ENCODE measurements at regions not wholly inside any gene's neighbourhood (a gene's known extent, or its start where the extent isn't known, plus 50 kb on each side); places are given as distances from the start of the nearest gene placed in this dataset.

GRCh38 chr20:60993433-60994044 is 258.5 kb upstream of the CDH4 start:
- H3K9me3 ChIP-seq (ENCODE audit: control insufficient read depth, insufficient read depth, low read length) = no peaks in the 10 kb centered on the region
- no peak overlapping the region for H3K4me3 ChIP-seq (ENCODE audit: low read depth, low read length)
- DNase-seq (ENCODE audit: low read depth in 4 of 6, low spot score in 6 of 6) = peak in 2 of 6 donors; percentile 19 to 25
- H3K27me3 ChIP-seq (ENCODE audit: control insufficient read depth, insufficient read depth, low read length) = no peaks in the 10 kb centered on the region
- H3K27ac ChIP-seq (ENCODE audit: low read depth, low read length) = no peak overlapping the region
- H3K4me1 ChIP-seq (ENCODE audit: control insufficient read depth, insufficient read depth, low read length) = peaks cover 5% of the 10 kb centered on the region
- WGBS (ENCODE audit: insufficient coverage) = 43% methylated on average over 1 of the region's 9 CpGs
- H3K36me3 ChIP-seq (ENCODE audit: control insufficient read depth, insufficient read depth, low read length) = no peaks in the 10 kb centered on the region

GRCh38 chr20:60999250-60999649 is 252.8 kb upstream of the CDH4 start:
- no peak overlapping the region for H3K27ac ChIP-seq (ENCODE audit: low read depth, low read length)
- no peak overlapping the region for H3K4me3 ChIP-seq (ENCODE audit: low read depth, low read length)
- no peaks in the 10 kb centered on the region for H3K27me3 ChIP-seq (ENCODE audit: control insufficient read depth, insufficient read depth, low read length)
- no peaks in the 10 kb centered on the region for H3K36me3 ChIP-seq (ENCODE audit: control insufficient read depth, insufficient read depth, low read length)
- DNase-seq (ENCODE audit: low read depth in 4 of 6, low spot score in 6 of 6) = peak in 1 of 6 donors; percentile 31
- 78% methylated on average over 1 of the region's 5 CpGs for WGBS (ENCODE audit: insufficient coverage)
- no peaks in the 10 kb centered on the region for H3K4me1 ChIP-seq (ENCODE audit: control insufficient read depth, insufficient read depth, low read length)
- H3K9me3 ChIP-seq (ENCODE audit: control insufficient read depth, insufficient read depth, low read length) = no peaks in the 10 kb centered on the region

GRCh38 chr20:61002090-61002489 is 250.0 kb upstream of the CDH4 start:
- no CpG with 5 or more reads among the region's 6 CpGs for WGBS (ENCODE audit: insufficient coverage)

GRCh38 chr20:61014491-61014890 is 237.6 kb upstream of the CDH4 start:
- Histone ChIP-seq H3K4me1 (ENCODE audit: control insufficient read depth, insufficient read depth, low read length) (no peaks in the 10 kb centered on the region), H3K9me3 (ENCODE audit: control insufficient read depth, insufficient read depth, low read length) (no peaks in the 10 kb centered on the region), H3K4me3 (ENCODE audit: low read depth, low read length) (no peak overlapping the region), H3K27ac (ENCODE audit: low read depth, low read length) (no peak overlapping the region), H3K27me3 (ENCODE audit: control insufficient read depth, insufficient read depth, low read length) (peaks cover 2% of the 10 kb centered on the region), H3K36me3 (ENCODE audit: control insufficient read depth, insufficient read depth, low read length) (no peaks in the 10 kb centered on the region)
- WGBS (ENCODE audit: insufficient coverage) = 18% methylated on average over 3 of the region's 5 CpGs
- no peak for DNase-seq (ENCODE audit: low read depth in 4 of 6, low spot score in 6 of 6)

More at GRCh38 chr20:61002090-61002489, 250.0 kb upstream of the CDH4 start:
- no peak overlapping the region for H3K4me3 ChIP-seq (ENCODE audit: low read depth, low read length)
- no peaks in the 10 kb centered on the region for H3K27me3 ChIP-seq (ENCODE audit: control insufficient read depth, insufficient read depth, low read length)
- DNase-seq (ENCODE audit: low read depth in 4 of 6, low spot score in 6 of 6) = no peak
- H3K9me3 ChIP-seq (ENCODE audit: control insufficient read depth, insufficient read depth, low read length) = no peaks in the 10 kb centered on the region
- H3K4me1 ChIP-seq (ENCODE audit: control insufficient read depth, insufficient read depth, low read length) = no peaks in the 10 kb centered on the region
- no peak overlapping the region for H3K27ac ChIP-seq (ENCODE audit: low read depth, low read length)
- no peaks in the 10 kb centered on the region for H3K36me3 ChIP-seq (ENCODE audit: control insufficient read depth, insufficient read depth, low read length)

DNA sequence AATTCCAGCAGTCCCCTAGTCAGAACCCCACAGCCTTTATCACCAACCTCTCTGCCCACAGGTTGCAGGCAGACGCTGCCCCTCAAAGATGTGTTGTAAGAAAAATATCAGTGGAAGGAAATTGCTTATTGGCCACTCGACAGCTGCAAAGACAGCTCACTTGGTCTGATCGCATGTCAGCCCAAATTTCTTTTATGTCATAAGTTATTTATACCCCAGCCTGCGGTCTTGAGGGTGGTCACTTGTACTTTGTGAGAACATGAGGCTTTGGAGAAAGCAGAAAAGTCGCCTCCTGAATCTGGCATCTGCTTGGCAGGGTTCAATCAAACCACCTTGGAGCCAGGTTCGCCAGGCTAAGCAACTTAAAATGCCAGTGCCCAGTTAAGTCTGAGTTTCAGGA is 236.5 kb upstream of the CDH4 start:
- H3K27ac ChIP-seq (ENCODE audit: low read depth, low read length) = no peak overlapping the region
- 94% methylated on average over 3 of the region's 6 CpGs for WGBS (ENCODE audit: insufficient coverage)
- peaks cover 2% of the 10 kb centered on the region for H3K27me3 ChIP-seq (ENCODE audit: control insufficient read depth, insufficient read depth, low read length)
- no peaks in the 10 kb centered on the region for H3K4me1 ChIP-seq (ENCODE audit: control insufficient read depth, insufficient read depth, low read length)
- no peak overlapping the region for H3K4me3 ChIP-seq (ENCODE audit: low read depth, low read length)
- no peaks in the 10 kb centered on the region for H3K36me3 ChIP-seq (ENCODE audit: control insufficient read depth, insufficient read depth, low read length)
- DNase-seq (ENCODE audit: low read depth in 4 of 6, low spot score in 6 of 6) = no peak
- H3K9me3 ChIP-seq (ENCODE audit: control insufficient read depth, insufficient read depth, low read length) = no peaks in the 10 kb centered on the region

- no peak for DNase-seq (ENCODE audit: low read depth in 4 of 6, low spot score in 6 of 6)
- Histone ChIP-seq H3K27me3 (ENCODE audit: control insufficient read depth, insufficient read depth, low read length) (peaks cover 2% of the 10 kb centered on the region), H3K4me1 (ENCODE audit: control insufficient read depth, insufficient read depth, low read length) (no peaks in the 10 kb centered on the region), H3K9me3 (ENCODE audit: control insufficient read depth, insufficient read depth, low read length) (no peaks in the 10 kb centered on the region), H3K4me3 (ENCODE audit: low read depth, low read length) (no peak overlapping the region), H3K27ac (ENCODE audit: low read depth, low read length) (no peak overlapping the region), H3K36me3 (ENCODE audit: control insufficient read depth, insufficient read depth, low read length) (no peaks in the 10 kb centered on the region)
- WGBS (ENCODE audit: insufficient coverage) = 85% methylated on average over 8 of the region's 14 CpGs
These were observed 232.7 kb upstream of the CDH4 start for GRCh38 chr20:61019322-61019721.

GRCh38 chr20:61023612-61024011 is 228.4 kb upstream of the CDH4 start:
- H3K27me3 ChIP-seq (ENCODE audit: control insufficient read depth, insufficient read depth, low read length) = no peaks in the 10 kb centered on the region
- no peak overlapping the region for H3K4me3 ChIP-seq (ENCODE audit: low read depth, low read length)
- no CpG with 5 or more reads among the region's 29 CpGs for WGBS (ENCODE audit: insufficient coverage)

DNA sequence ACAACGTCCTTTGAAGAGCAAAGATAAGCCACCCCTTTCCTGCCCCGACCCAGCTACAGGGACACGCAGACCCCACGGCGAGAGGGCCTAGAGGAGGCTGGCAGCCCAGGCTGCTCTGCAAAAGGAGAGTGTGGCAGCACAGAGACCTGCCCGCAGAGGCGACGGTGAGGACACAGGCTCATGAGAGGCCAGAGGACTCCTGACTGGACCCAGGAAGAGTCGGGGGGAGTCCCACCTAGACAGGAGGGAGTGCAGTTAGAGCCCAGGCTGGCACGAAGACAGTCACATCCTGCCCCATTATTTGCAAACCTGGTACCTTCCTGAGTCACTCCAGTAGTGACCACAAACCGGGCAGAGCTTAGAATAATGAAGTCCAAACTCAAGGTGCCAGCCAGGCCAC is 227.7 kb upstream of the CDH4 start:
- WGBS (ENCODE audit: insufficient coverage) = 91% methylated on average over 11 of the region's 11 CpGs
- DNase-seq (ENCODE audit: low read depth in 4 of 6, low spot score in 6 of 6) = no peak
- no peaks in the 10 kb centered on the region for H3K4me1 ChIP-seq (ENCODE audit: control insufficient read depth, insufficient read depth, low read length)
- H3K27me3 ChIP-seq (ENCODE audit: control insufficient read depth, insufficient read depth, low read length) = no peaks in the 10 kb centered on the region
- H3K36me3 ChIP-seq (ENCODE audit: control insufficient read depth, insufficient read depth, low read length) = no peaks in the 10 kb centered on the region
- H3K4me3 ChIP-seq (ENCODE audit: low read depth, low read length) = no peak overlapping the region
- H3K9me3 ChIP-seq (ENCODE audit: control insufficient read depth, insufficient read depth, low read length) = no peaks in the 10 kb centered on the region
- H3K27ac ChIP-seq (ENCODE audit: low read depth, low read length) = no peak overlapping the region

More at GRCh38 chr20:61023612-61024011, 228.4 kb upstream of the CDH4 start:
- DNase-seq (ENCODE audit: low read depth in 4 of 6, low spot score in 6 of 6) = no peak
- Histone ChIP-seq H3K36me3 (ENCODE audit: control insufficient read depth, insufficient read depth, low read length) (no peaks in the 10 kb centered on the region), H3K4me1 (ENCODE audit: control insufficient read depth, insufficient read depth, low read length) (no peaks in the 10 kb centered on the region), H3K9me3 (ENCODE audit: control insufficient read depth, insufficient read depth, low read length) (no peaks in the 10 kb centered on the region), H3K27ac (ENCODE audit: low read depth, low read length) (no peak overlapping the region)

DNA sequence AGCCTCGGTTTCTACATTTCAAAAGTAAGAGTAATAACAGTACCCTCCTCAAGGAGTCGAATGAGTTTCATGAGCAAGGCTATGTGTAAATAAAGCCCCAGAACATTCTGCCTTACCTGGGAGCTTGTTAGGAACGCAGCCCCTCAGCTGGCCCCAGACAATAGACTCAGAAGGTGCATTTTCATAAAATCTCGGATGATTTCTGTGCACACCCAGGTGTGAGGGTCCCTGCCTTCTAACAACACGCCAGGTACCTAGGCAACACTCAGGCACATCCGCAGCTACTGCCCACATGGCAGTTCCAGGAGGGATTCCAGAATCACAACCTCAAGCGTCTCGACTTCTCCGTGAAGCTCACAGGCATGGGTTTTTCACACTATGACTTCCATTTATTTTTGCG is 226.5 kb upstream of the CDH4 start:
- H3K4me3 ChIP-seq (ENCODE audit: low read depth, low read length) = no peak overlapping the region
- no peaks in the 10 kb centered on the region for H3K36me3 ChIP-seq (ENCODE audit: control insufficient read depth, insufficient read depth, low read length)
- DNase-seq (ENCODE audit: low read depth in 4 of 6, low spot score in 6 of 6) = no peak
- H3K27ac ChIP-seq (ENCODE audit: low read depth, low read length) = no peak overlapping the region
- 88% methylated on average over 5 of the region's 10 CpGs for WGBS (ENCODE audit: insufficient coverage)
- H3K27me3 ChIP-seq (ENCODE audit: control insufficient read depth, insufficient read depth, low read length) = no peaks in the 10 kb centered on the region
- H3K9me3 ChIP-seq (ENCODE audit: control insufficient read depth, insufficient read depth, low read length) = no peaks in the 10 kb centered on the region
- no peaks in the 10 kb centered on the region for H3K4me1 ChIP-seq (ENCODE audit: control insufficient read depth, insufficient read depth, low read length)

GRCh38 chr20:61026173-61026572 is 225.9 kb upstream of the CDH4 start:
- Histone ChIP-seq H3K9me3 (ENCODE audit: control insufficient read depth, insufficient read depth, low read length) (no peaks in the 10 kb centered on the region), H3K4me3 (ENCODE audit: low read depth, low read length) (no peak overlapping the region), H3K27me3 (ENCODE audit: control insufficient read depth, insufficient read depth, low read length) (no peaks in the 10 kb centered on the region), H3K27ac (ENCODE audit: low read depth, low read length) (no peak overlapping the region), H3K36me3 (ENCODE audit: control insufficient read depth, insufficient read depth, low read length) (no peaks in the 10 kb centered on the region), H3K4me1 (ENCODE audit: control insufficient read depth, insufficient read depth, low read length) (no peaks in the 10 kb centered on the region)
- WGBS (ENCODE audit: insufficient coverage) = 20% methylated on average over 1 of the region's 6 CpGs
- no peak for DNase-seq (ENCODE audit: low read depth in 4 of 6, low spot score in 6 of 6)
